ENCODE measurements at regions not wholly inside any gene's neighbourhood (a gene's known extent, or its start where the extent isn't known, plus 50 kb on each side); places are given as distances from the start of the nearest gene placed in this dataset.

GRCh38 chr5:61246768-61247307 is 84.6 kb upstream of the SMIM15 start:
- DNase-seq (no peak), ATAC-seq (no peak)
- Histone ChIP-seq H3K4me2 (ENCODE audit: low read length) (no peak overlapping the region), H3K4me3 (ENCODE audit: low read length) (no peak overlapping the region), H2AFZ (ENCODE audit: low read length) (no peak overlapping the region), H3K27ac (ENCODE audit: low read length) (no peak overlapping the region), H3K9ac (ENCODE audit: low read length) (no peak overlapping the region), H3K79me2 (ENCODE audit: low read length) (no peaks in the 10 kb centered on the region), H3K27me3 (ENCODE audit: low read length) (no peaks in the 10 kb centered on the region), H3F3A (ENCODE audit: low read length, unreplicated experiment) (no peaks in the 10 kb centered on the region), H3K4me1 (ENCODE audit: insufficient read depth, low read length) (no peaks in the 10 kb centered on the region), H3K36me3 (ENCODE audit: low read depth, low read length) (no peaks in the 10 kb centered on the region), H4K20me1 (ENCODE audit: low read length) (no peaks in the 10 kb centered on the region), H3K9me2 (replicated peaks; ENCODE audit: low read length) (no peaks in the 10 kb centered on the region), H3K9me3 (ENCODE audit: low read length) (no peaks in the 10 kb centered on the region)
- ChIA-PET CTCF (no interaction called here), POLR2A (ENCODE audit: unreplicated experiment) (no interaction called here)
- intact Hi-C loops (cut with micrococcal nuclease), result no loop called here
- TF ChIP-seq EZH2phosphoT487 (IDR thresholded peaks at IDR 0.05; ENCODE audit: borderline replicate concordance, low read length), result no peak
- no TSS peak for BruUV-seq (replicated peaks)

- no TSS peak for BruUV-seq (replicated peaks)
- Histone ChIP-seq H3K27me3 (ENCODE audit: low read length) (no peaks in the 10 kb centered on the region), H3K79me2 (ENCODE audit: low read length) (no peaks in the 10 kb centered on the region), H2AFZ (ENCODE audit: low read length) (no peak overlapping the region), H3F3A (ENCODE audit: low read length, unreplicated experiment) (no peaks in the 10 kb centered on the region), H3K27ac (ENCODE audit: low read length) (no peak overlapping the region), H3K9me3 (ENCODE audit: low read length) (no peaks in the 10 kb centered on the region), H3K4me2 (ENCODE audit: low read length) (no peak overlapping the region), H3K4me3 (ENCODE audit: low read length) (no peak overlapping the region), H3K36me3 (ENCODE audit: low read depth, low read length) (no peaks in the 10 kb centered on the region), H3K9me2 (replicated peaks; ENCODE audit: low read length) (no peaks in the 10 kb centered on the region), H3K9ac (ENCODE audit: low read length) (no peak overlapping the region), H3K4me1 (ENCODE audit: insufficient read depth, low read length) (peaks cover 19% of the 10 kb centered on the region; the same call in 1 of the 2 replicates), H4K20me1 (ENCODE audit: low read length) (no peaks in the 10 kb centered on the region)
- ChIA-PET POLR2A (ENCODE audit: unreplicated experiment) (no interaction called here), CTCF (no interaction called here)
- TF ChIP-seq EZH2 (IDR thresholded peaks at IDR 0.05; ENCODE audit: low read length, unreplicated experiment) (no peak), EZH2phosphoT487 (IDR thresholded peaks at IDR 0.05; ENCODE audit: borderline replicate concordance, low read length) (no peak), CTCF (conservative IDR thresholded peaks at IDR 0.05; ENCODE audit: low read depth, low read length) (no peak)
- intact Hi-C loops (cut with micrococcal nuclease), result no loop called here
- DNase-seq, result no peak
- ATAC-seq, result no peak
Measured at GRCh38 chr5:61251874-61252642, 80.0 kb upstream of the ZSWIM6 start.

GRCh38 chr5:61252643-61252925 is 79.5 kb upstream of the ZSWIM6 start:
- ChIA-PET POLR2A (ENCODE audit: unreplicated experiment) (no interaction called here), CTCF (no interaction called here)
- H3K9me2 ChIP-seq (replicated peaks; ENCODE audit: low read length), result no peaks in the 10 kb centered on the region
- H3K79me2 ChIP-seq (ENCODE audit: low read length), result no peaks in the 10 kb centered on the region
- no peak overlapping the region for H3K4me2 ChIP-seq (ENCODE audit: low read length)
- H3K9ac ChIP-seq (ENCODE audit: low read length), result no peak overlapping the region
- intact Hi-C loops (cut with micrococcal nuclease), result no loop called here
- TF ChIP-seq EZH2 (IDR thresholded peaks at IDR 0.05; ENCODE audit: low read length, unreplicated experiment) (no peak), CTCF (conservative IDR thresholded peaks at IDR 0.05; ENCODE audit: low read depth, low read length) (no peak), EZH2phosphoT487 (IDR thresholded peaks at IDR 0.05; ENCODE audit: borderline replicate concordance, low read length) (no peak)
- H3K27ac ChIP-seq (ENCODE audit: low read length), result no peak overlapping the region
- H3K9me3 ChIP-seq (ENCODE audit: low read length), result no peaks in the 10 kb centered on the region
- H3K4me1 ChIP-seq (ENCODE audit: insufficient read depth, low read length), result peaks cover 19% of the 10 kb centered on the region; the same call in 1 of the 2 replicates
- BruUV-seq (replicated peaks), result no TSS peak
- no peaks in the 10 kb centered on the region for H4K20me1 ChIP-seq (ENCODE audit: low read length)
- H3K27me3 ChIP-seq (ENCODE audit: low read length), result no peaks in the 10 kb centered on the region
- H2AFZ ChIP-seq (ENCODE audit: low read length), result no peak overlapping the region
- H3K36me3 ChIP-seq (ENCODE audit: low read depth, low read length), result no peaks in the 10 kb centered on the region
- H3K4me3 ChIP-seq (ENCODE audit: low read length), result no peak overlapping the region
- ATAC-seq, result no peak
- H3F3A ChIP-seq (ENCODE audit: low read length, unreplicated experiment), result no peaks in the 10 kb centered on the region
- no peak for DNase-seq
